ENCODE measurements at regions not wholly inside any gene's neighbourhood (a gene's known extent, or its start where the extent isn't known, plus 50 kb on each side); places are given as distances from the start of the nearest gene placed in this dataset.

DNA sequence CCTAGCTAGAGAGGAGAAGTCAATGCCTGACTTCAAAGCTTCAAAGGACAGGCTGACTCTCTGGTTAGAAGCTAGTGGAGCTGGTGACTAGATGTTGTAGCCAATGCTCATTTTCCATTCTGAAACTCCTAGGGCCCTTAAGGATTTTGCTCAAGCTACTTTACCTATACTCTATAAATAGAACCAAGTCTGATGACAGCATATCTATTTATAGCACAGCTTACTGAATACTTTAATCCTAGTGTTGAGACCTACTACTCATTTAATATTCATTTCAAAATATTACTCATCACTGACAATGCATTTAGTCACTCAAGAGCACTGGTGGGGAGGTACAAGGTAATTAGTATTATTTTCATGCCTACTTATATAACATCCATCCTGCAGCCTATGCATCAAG lies 137.2 kb upstream of the PELI2 start:
- H3K9me3 ChIP-seq, result peaks cover 0 to 13% (median 10%) of the 10 kb centered on the region in 4 donors
- DNase-seq (ENCODE audit: extremely low spot score), result no peak
- no peak overlapping the region for H3K4me3 ChIP-seq
- H3K27ac ChIP-seq (replicated peaks in 1 of 4), result no peak overlapping the region
- H3K27me3 ChIP-seq, result no peaks in the 10 kb centered on the region
- intact Hi-C loops (cut with DNase I), result no loop called here
- no peaks in the 10 kb centered on the region for H3K36me3 ChIP-seq
- peaks cover 6 to 19% (median 16%) of the 10 kb centered on the region in 4 donors for H3K4me1 ChIP-seq
- TF ChIP-seq POLR2A (IDR thresholded peaks at IDR 0.05; ENCODE audit: low read depth), result no peak
- TF ChIP-seq, protein P1, sequence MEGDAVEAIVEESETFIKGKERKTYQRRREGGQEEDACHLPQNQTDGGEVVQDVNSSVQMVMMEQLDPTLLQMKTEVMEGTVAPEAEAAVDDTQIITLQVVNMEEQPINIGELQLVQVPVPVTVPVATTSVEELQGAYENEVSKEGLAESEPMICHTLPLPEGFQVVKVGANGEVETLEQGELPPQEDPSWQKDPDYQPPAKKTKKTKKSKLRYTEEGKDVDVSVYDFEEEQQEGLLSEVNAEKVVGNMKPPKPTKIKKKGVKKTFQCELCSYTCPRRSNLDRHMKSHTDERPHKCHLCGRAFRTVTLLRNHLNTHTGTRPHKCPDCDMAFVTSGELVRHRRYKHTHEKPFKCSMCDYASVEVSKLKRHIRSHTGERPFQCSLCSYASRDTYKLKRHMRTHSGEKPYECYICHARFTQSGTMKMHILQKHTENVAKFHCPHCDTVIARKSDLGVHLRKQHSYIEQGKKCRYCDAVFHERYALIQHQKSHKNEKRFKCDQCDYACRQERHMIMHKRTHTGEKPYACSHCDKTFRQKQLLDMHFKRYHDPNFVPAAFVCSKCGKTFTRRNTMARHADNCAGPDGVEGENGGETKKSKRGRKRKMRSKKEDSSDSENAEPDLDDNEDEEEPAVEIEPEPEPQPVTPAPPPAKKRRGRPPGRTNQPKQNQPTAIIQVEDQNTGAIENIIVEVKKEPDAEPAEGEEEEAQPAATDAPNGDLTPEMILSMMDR (IDR thresholded peaks at IDR 0.05), result no peak
- no peak for TF ChIP-seq POLR2AphosphoS5 (IDR thresholded peaks at IDR 0.05)
- TF ChIP-seq EP300 (IDR thresholded peaks at IDR 0.05), result no peak

DNA sequence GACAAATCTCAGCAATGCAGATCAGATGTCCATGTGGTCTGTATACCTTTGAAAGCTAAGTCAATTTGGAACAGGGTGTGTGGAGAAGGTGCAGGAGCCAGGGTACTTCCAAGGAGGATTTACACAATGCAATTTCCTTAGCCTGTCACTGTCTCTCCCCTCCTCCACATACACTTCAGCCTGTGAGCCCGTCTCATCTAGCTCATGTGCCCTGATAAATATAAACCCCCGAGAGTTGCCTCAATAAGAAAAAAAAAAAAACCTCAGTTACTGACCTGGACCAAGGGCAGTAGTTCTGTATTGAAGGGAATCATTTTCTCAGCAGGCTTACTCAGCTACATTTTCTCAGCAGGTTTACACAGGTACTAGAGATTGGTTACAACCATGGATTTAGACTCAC lies 132.1 kb upstream of the PELI2 start:
- H3K4me3 ChIP-seq, result no peak overlapping the region
- peaks cover 0 to 4% (median 3%) of the 10 kb centered on the region in 4 donors for H3K9me3 ChIP-seq
- no peaks in the 10 kb centered on the region for H3K36me3 ChIP-seq
- DNase-seq (ENCODE audit: extremely low spot score), result no peak
- 38% methylated on average over 2 of the region's 2 CpGs for WGBS
- H3K27ac ChIP-seq (replicated peaks in 1 of 4), result no peak overlapping the region
- TF ChIP-seq EP300 (IDR thresholded peaks at IDR 0.05) (no peak), POLR2AphosphoS5 (IDR thresholded peaks at IDR 0.05) (no peak), POLR2A (IDR thresholded peaks at IDR 0.05; ENCODE audit: low read depth) (no peak)
- TF ChIP-seq, protein P1 (IDR thresholded peaks at IDR 0.05), result no peak
- intact Hi-C loops (cut with DNase I), result no loop called here
- H3K4me1 ChIP-seq, result no peaks in the 10 kb centered on the region
- H3K27me3 ChIP-seq, result no peaks in the 10 kb centered on the region

DNA sequence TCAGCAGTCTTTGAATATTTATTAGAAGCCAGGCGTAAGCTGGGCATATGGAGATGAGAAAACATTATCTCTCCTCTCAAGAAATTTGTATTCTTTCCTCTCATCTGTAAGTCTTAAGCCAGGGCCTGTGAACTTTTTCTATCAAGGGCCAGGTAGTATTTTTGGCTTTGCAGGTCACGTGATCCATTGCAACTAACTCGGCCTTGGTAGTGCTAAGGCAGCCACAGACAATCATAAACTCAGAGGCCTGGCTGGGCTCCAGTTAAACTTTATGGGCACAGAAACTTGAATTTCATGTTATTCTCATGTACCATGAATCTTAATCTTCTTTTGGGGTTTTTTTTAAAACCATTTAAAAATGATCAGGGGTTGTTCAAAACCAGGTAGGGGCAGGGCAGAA lies 117.4 kb upstream of the PELI2 start:
- Histone ChIP-seq H3K4me1 (peaks cover 0 to 6% (median 0%) of the 10 kb centered on the region in 4 donors), H3K4me3 (no peak overlapping the region), H3K27me3 (no peaks in the 10 kb centered on the region), H3K36me3 (no peaks in the 10 kb centered on the region), H3K27ac (replicated peaks in 1 of 4) (no peak overlapping the region), H3K9me3 (no peaks in the 10 kb centered on the region)
- no peak for DNase-seq (ENCODE audit: extremely low spot score)
- TF ChIP-seq POLR2AphosphoS5 (IDR thresholded peaks at IDR 0.05) (no peak), POLR2A (IDR thresholded peaks at IDR 0.05; ENCODE audit: low read depth) (no peak), EP300 (IDR thresholded peaks at IDR 0.05) (no peak)
- TF ChIP-seq, protein P1 (IDR thresholded peaks at IDR 0.05), result no peak
- intact Hi-C loops (cut with DNase I), result no loop called here
- 86% methylated on average over 3 of the region's 3 CpGs for WGBS

DNA sequence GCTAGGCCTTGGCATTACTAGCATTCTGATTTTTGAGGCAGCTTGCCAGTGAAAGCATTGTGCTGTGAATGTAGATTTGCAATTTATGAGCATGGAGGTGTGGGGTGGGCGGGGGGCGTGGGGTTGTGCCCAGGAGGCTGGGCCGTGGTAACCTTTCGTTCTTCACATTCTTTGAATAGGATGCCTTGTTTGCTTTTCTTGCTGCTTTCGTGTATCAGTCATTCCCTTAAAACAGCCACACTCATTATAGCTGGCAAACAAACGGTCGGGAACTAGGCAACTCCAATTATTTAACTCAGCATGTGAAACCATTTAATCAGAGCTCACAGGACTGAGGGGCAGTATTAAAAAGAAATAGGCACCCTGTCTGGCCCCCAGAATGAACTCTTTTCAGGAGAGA lies 115.9 kb upstream of the PELI2 start:
- Histone ChIP-seq H3K27me3 (no peaks in the 10 kb centered on the region), H3K4me1 (peaks cover 0 to 6% (median 0%) of the 10 kb centered on the region in 4 donors), H3K27ac (replicated peaks in 1 of 4) (no peak overlapping the region), H3K36me3 (no peaks in the 10 kb centered on the region), H3K9me3 (no peaks in the 10 kb centered on the region), H3K4me3 (no peak overlapping the region)
- DNase-seq (ENCODE audit: extremely low spot score), result no peak
- 84% methylated on average over 7 of the region's 7 CpGs for WGBS
- TF ChIP-seq EP300 (IDR thresholded peaks at IDR 0.05) (no peak), POLR2AphosphoS5 (IDR thresholded peaks at IDR 0.05) (no peak), POLR2A (IDR thresholded peaks at IDR 0.05; ENCODE audit: low read depth) (no peak)
- TF ChIP-seq, protein P1 (IDR thresholded peaks at IDR 0.05), result no peak
- intact Hi-C loops (cut with DNase I), result no loop called here

DNA sequence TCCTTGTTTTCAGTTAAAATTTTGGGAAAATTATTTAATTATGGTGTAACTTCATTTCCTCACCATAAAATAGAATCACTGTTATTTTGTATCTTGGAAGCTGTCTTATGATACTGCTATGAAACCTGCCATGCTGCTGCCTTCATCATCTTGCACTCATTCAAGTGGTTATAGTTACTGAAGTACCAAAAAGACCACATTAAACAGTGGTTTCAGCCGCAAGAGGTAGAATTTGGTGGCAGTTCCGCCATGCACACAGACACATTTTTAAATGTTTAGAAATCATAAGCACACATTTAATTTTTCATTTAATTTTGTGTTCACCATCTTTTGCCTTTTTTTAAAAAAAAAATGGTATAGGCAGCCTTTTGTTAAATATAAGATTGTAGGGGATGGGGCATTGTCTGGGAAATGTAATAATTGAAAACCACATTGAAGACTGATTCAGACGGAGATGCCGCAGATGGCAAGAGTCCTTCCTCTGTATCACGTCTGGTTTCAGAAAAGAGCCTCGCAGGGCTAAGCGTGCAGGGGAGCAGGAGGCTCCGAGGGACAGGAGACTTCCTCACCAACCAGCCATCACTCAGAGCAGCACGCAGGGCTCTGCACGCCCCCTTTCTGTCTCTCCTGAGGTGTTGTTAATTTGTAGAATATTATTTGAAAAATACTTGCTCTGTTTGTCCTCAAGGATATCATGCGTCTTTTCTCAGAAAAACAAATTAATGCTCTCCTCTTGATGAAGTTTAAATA lies 115.2 kb upstream of the PELI2 start:
- TF ChIP-seq EP300 (IDR thresholded peaks at IDR 0.05) (no peak), POLR2A (IDR thresholded peaks at IDR 0.05; ENCODE audit: low read depth) (no peak), POLR2AphosphoS5 (IDR thresholded peaks at IDR 0.05) (no peak)
- TF ChIP-seq, protein P1 (IDR thresholded peaks at IDR 0.05), result no peak
- H3K36me3 ChIP-seq, result no peaks in the 10 kb centered on the region
- H3K4me3 ChIP-seq, result no peak overlapping the region
- H3K9me3 ChIP-seq, result no peaks in the 10 kb centered on the region
- H3K27me3 ChIP-seq, result no peaks in the 10 kb centered on the region
- H3K4me1 ChIP-seq, result peaks cover 0 to 6% (median 0%) of the 10 kb centered on the region in 4 donors
- 78% methylated on average over 11 of the region's 11 CpGs for WGBS
- DNase-seq (ENCODE audit: extremely low spot score), result no peak
- H3K27ac ChIP-seq (replicated peaks in 1 of 4), result no peak overlapping the region
- intact Hi-C loops (cut with DNase I), result no loop called here
